LNCAP (cell line): ENCODE measurements at regions not wholly inside any gene's neighbourhood (a gene's known extent, or its start where the extent isn't known, plus 50 kb on each side); places are given as distances from the start of the nearest gene placed in this dataset.

Experiments
- CTCF ChIP-seq: fragments of 450-650 bp; IDR thresholded peaks from 2 replicates; pipeline ENCODE4 v1.5.1; 2017; ENCODE audit warnings: mild to moderate bottlenecking

- TF ChIP-seq CTCF, result no peak
Observed at GRCh38 chr14:35220027-35220676, 72.0 kb upstream of the PSMA6 start.

DNA sequence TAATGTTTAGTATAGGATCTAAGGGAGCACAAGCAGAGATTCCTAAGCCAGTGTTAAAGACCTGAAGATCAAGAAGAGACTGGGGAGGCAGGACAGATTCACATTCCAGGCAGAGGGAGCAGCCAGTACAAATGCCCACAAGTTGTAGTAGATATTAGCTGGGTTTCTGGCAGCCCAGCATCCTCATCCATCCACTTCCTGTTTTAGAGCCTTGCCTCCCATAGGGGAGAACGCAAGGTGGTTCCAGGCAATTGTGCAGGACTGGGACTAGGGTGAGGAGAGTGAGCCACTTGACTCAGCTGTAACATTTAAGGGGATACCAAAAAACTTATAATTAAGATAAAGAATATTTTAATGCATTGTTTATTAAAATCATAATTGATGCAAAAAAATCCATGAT is 71.3 kb upstream of the PSMA6 start:
- no peak for TF ChIP-seq CTCF

GRCh38 chr14:35221462-35221861 is 70.7 kb upstream of the PSMA6 start:
- no peak for TF ChIP-seq CTCF

GRCh38 chr14:35222324-35222723 is 69.9 kb upstream of the PSMA6 start:
- TF ChIP-seq CTCF, result no peak

- no peak for TF ChIP-seq CTCF
Observed at GRCh38 chr14:35222872-35223466, 69.2 kb upstream of the PSMA6 start.

- TF ChIP-seq CTCF, result no peak
Observed at GRCh38 chr14:35223927-35224326, 68.3 kb upstream of the PSMA6 start.

GRCh38 chr14:35224615-35225014 is 67.6 kb upstream of the PSMA6 start:
- TF ChIP-seq CTCF, result no peak
